H1 (cell line): ENCODE measurements at regions not wholly inside any gene's neighbourhood (a gene's known extent, or its start where the extent isn't known, plus 50 kb on each side); places are given as distances from the start of the nearest gene placed in this dataset.

Experiments
- CTCF ChIA-PET: fragments of 300-600 bp; sonication (Branson Sonifier 250); formaldehyde crosslinking; loops from one replicate; lab custom pipeline; 2021; ENCODE audit not compliant: partially characterized antibody; lab: Charles Lee
- POLR2A ChIA-PET: fragments of 300-600 bp; sonication (Branson Sonifier 250); formaldehyde crosslinking; loops from one replicate; lab custom pipeline; 2021; ENCODE audit warnings: inconsistent platforms; ENCODE audit not compliant: partially characterized antibody; lab: Charles Lee
- DNase-seq, 2 experiments: peaks; one replicate each; pipeline versions ENCODE4 v3.0.0 to v3.0.0-alpha.2; 2010 to 2022; ENCODE audit warnings: low spot score in 2 of 2, low read depth in 1 of 2, mixed read lengths in 1 of 2
- FAIRE-seq: peaks from 2 replicates; lab custom pipeline; 2011; peaks lifted over from hg19 to GRCh38; lab: Jason Lieb, UNC
- H2AFZ ChIP-seq: 2 replicates; pipeline ENCODE4 v1.8.1; 2012; ENCODE audit warnings: low read length, inconsistent platforms
- H2AK5ac ChIP-seq: 2 replicates; pipeline ENCODE4 v1.6.1; 2013; ENCODE audit warnings: low read depth, low read length
- H2BK120ac ChIP-seq: replicated peaks from 2 replicates; pipeline ENCODE3; 2013; ENCODE audit warnings: low read depth, low read length, inconsistent platforms
- H2BK12ac ChIP-seq: 2 replicates; pipeline ENCODE4 v1.6.1; 2013; ENCODE audit warnings: low read depth, low read length
- H2BK15ac ChIP-seq: 2 replicates; pipeline ENCODE4 v1.6.1; 2013; ENCODE audit warnings: low read length
- H2BK20ac ChIP-seq: 2 replicates; pipeline ENCODE4 v1.6.1; 2013; ENCODE audit warnings: low read length
- H2BK5ac ChIP-seq: 2 replicates; pipeline ENCODE4 v1.6.1; 2013; ENCODE audit warnings: low read depth, low read length
- H3K14ac ChIP-seq: 2 replicates; pipeline ENCODE4 v1.6.1; 2013; ENCODE audit warnings: inconsistent platforms; ENCODE audit not compliant: insufficient read length
- H3K18ac ChIP-seq: 2 replicates; pipeline ENCODE4 v1.6.1; 2013; ENCODE audit warnings: low read length; ENCODE audit errors: extremely low read depth
- H3K23ac ChIP-seq: 2 replicates; pipeline ENCODE4 v1.6.1; 2013; ENCODE audit warnings: inconsistent platforms; ENCODE audit not compliant: insufficient read length
- H3K23me2 ChIP-seq: 2 replicates; pipeline ENCODE4 v1.6.1; 2013; ENCODE audit warnings: low read depth, low read length
- H3K27ac ChIP-seq: 2 replicates; pipeline ENCODE4 v1.6.1; 2011; ENCODE audit warnings: low read depth, low read length, inconsistent platforms
- H3K27me3 ChIP-seq, 4 experiments: replicated peaks in 1 of 4; 1 replicate in 1 of 4; 2 replicates in 3 of 4; pipeline versions ENCODE4 v1.6.1 to v1.8.1; 2011 to 2013; ENCODE audit warnings: low read length in 3 of 4, mild to moderate bottlenecking in 3 of 4, inconsistent platforms in 2 of 4, mixed read lengths in 2 of 4, moderate library complexity in 1 of 4; ENCODE audit not compliant: control insufficient read depth in 3 of 4, insufficient read depth in 3 of 4; ENCODE audit errors: extremely low read depth in 1 of 4
- H3K36me3 ChIP-seq, 4 experiments: 2 replicates each; pipeline versions ENCODE4 v1.6.1 to v1.8.1; 2011 to 2013; ENCODE audit warnings: mild to moderate bottlenecking in 4 of 4, low read length in 3 of 4, moderate library complexity in 2 of 4, control low read depth in 1 of 4, inconsistent platforms in 1 of 4; ENCODE audit not compliant: insufficient read depth in 4 of 4, control insufficient read depth in 2 of 4
- H3K4ac ChIP-seq: replicated peaks from 2 replicates; pipeline ENCODE3; 2013; ENCODE audit warnings: low read length, low read depth, mixed read lengths, inconsistent platforms; ENCODE audit not compliant: insufficient read length
- H3K4me1 ChIP-seq, 4 experiments: replicated peaks in 1 of 4; 1 replicate in 1 of 4; 2 replicates in 3 of 4; pipeline versions ENCODE4 v1.6.1 to v1.8.1; 2011 to 2013; ENCODE audit warnings: low read length in 3 of 4, inconsistent platforms in 2 of 4, mixed read lengths in 1 of 4; ENCODE audit not compliant: insufficient read depth in 4 of 4, control insufficient read depth in 3 of 4
- H3K4me2 ChIP-seq, 2 experiments: 2 replicates each; pipeline versions ENCODE4 v1.6.1 to v1.8.1; 2011 to 2013; ENCODE audit warnings: low read depth in 2 of 2, low read length in 2 of 2, control low read depth in 1 of 2, inconsistent platforms in 1 of 2, mild to moderate bottlenecking in 1 of 2; ENCODE audit not compliant: insufficient read depth in 1 of 2
- H3K4me3 ChIP-seq, 4 experiments: fragments of 200-600, 300-600 bp in 1 of 4; sonication (generic), shearing (Covaris generic), sonication (Bioruptor Twin) in 1 of 4; 2 replicates each; pipeline versions ENCODE4 v1.5.1 to v1.8.1; 2011 to 2016; ENCODE audit warnings: low read length in 4 of 4, low read depth in 3 of 4, control low read depth in 2 of 4, inconsistent platforms in 2 of 4, mild to moderate bottlenecking in 2 of 4, mixed read lengths in 1 of 4, moderate library complexity in 1 of 4; ENCODE audit not compliant: insufficient read depth in 2 of 4; ENCODE audit errors: extremely low read depth in 1 of 4
- H3K56ac ChIP-seq: replicated peaks from 2 replicates; pipeline ENCODE3; 2013; ENCODE audit warnings: low read depth, mild to moderate bottlenecking, mixed read lengths, low read length, inconsistent platforms; ENCODE audit not compliant: insufficient read length
- H3K79me1 ChIP-seq: 2 replicates; pipeline ENCODE4 v1.6.1; 2013; ENCODE audit warnings: low read depth, low read length, control low read depth
- H3K79me2 ChIP-seq, 2 experiments: 2 replicates each; pipeline versions ENCODE4 v1.6.1 to v1.8.1; 2012 to 2013; ENCODE audit warnings: low read length in 2 of 2, mild to moderate bottlenecking in 2 of 2, inconsistent platforms in 1 of 2; ENCODE audit not compliant: insufficient read depth in 2 of 2, control insufficient read depth in 1 of 2
- H3K9ac ChIP-seq, 4 experiments: replicated peaks in 1 of 4; 1 replicate in 1 of 4; 2 replicates in 3 of 4; pipeline versions ENCODE4 v1.6.1 to v1.8.1; 2011 to 2013; ENCODE audit warnings: low read depth in 3 of 4, low read length in 3 of 4, control low read depth in 2 of 4, mild to moderate bottlenecking in 2 of 4, moderate library complexity in 2 of 4, inconsistent platforms in 1 of 4; ENCODE audit errors: extremely low read depth in 1 of 4
- H3K9me3 ChIP-seq, 2 experiments: 2 replicates each; pipeline versions ENCODE4 v1.6.1 to v1.8.1; 2012 to 2013; ENCODE audit warnings: mild to moderate bottlenecking in 2 of 2, moderate library complexity in 2 of 2, control low read depth in 1 of 2, inconsistent platforms in 1 of 2, low read depth in 1 of 2, low read length in 1 of 2, mixed read lengths in 1 of 2; ENCODE audit not compliant: insufficient read depth in 2 of 2
- H4K20me1 ChIP-seq, 2 experiments: replicated peaks in 1 of 2; 2 replicates each; pipeline versions ENCODE3 to v1.8.1; 2011 to 2013; ENCODE audit warnings: inconsistent platforms in 2 of 2, low read length in 2 of 2, mild to moderate bottlenecking in 1 of 2; ENCODE audit not compliant: insufficient read depth in 2 of 2, control insufficient read depth in 1 of 2
- H4K5ac ChIP-seq: 2 replicates; pipeline ENCODE4 v1.6.1; 2013; ENCODE audit warnings: low read length, low read depth, mixed read lengths, inconsistent platforms; ENCODE audit not compliant: insufficient read length
- H4K8ac ChIP-seq: 2 replicates; pipeline ENCODE4 v1.8.0; 2013; ENCODE audit warnings: mild to moderate bottlenecking, moderate library complexity, low read length, inconsistent platforms; ENCODE audit not compliant: insufficient read depth; ENCODE audit errors: extremely low read depth
- H4K91ac ChIP-seq: replicated peaks from 2 replicates; pipeline ENCODE3; 2013; ENCODE audit warnings: low read length, mixed read lengths, inconsistent platforms; ENCODE audit not compliant: insufficient read length
- JUN ChIP-seq: IDR thresholded peaks from 2 replicates; pipeline ENCODE4 v1.6.1; 2011; ENCODE audit warnings: low read depth, mild to moderate bottlenecking, improper control_type of control experiment, low read length
- RBBP5 ChIP-seq: IDR thresholded peaks from 2 replicates; pipeline ENCODE4 v1.7.1; 2012; ENCODE audit warnings: low read depth, mild to moderate bottlenecking, inconsistent platforms, low read length, moderate library complexity, borderline replicate concordance
- RNF2 ChIP-seq: fragments of 200-900, 300-1000 bp; sonication (generic); IDR thresholded peaks from 2 replicates; pipeline ENCODE4 v1.7.1; 2016; ENCODE audit warnings: borderline replicate concordance, low read depth, mild to moderate bottlenecking, antibody characterized with exemption, low read length; ENCODE audit not compliant: poor library complexity, severe bottlenecking; ENCODE audit errors: missing control alignments
- SIX5 ChIP-seq: IDR thresholded peaks from 2 replicates; pipeline ENCODE4 v1.6.1; 2011; ENCODE audit warnings: mild to moderate bottlenecking, low read depth, low read length
- SRF ChIP-seq: IDR thresholded peaks from 2 replicates; pipeline ENCODE4 v1.6.1; 2011; ENCODE audit warnings: mild to moderate bottlenecking, low read depth, low read length, moderate library complexity
- TBP ChIP-seq: IDR thresholded peaks from 2 replicates; pipeline ENCODE4 v1.6.1; 2011; ENCODE audit warnings: low read depth, low read length, improper control_type of control experiment
- TCF12 ChIP-seq: IDR thresholded peaks from 2 replicates; pipeline ENCODE4 v1.6.1; 2011; ENCODE audit warnings: low read depth, mild to moderate bottlenecking, low read length
- WGBS, 2 experiments: shearing (Covaris generic) in 1 of 2; methylation state at CpG; one replicate each; pipeline versions ENCODE4 v1.1.6 to v1.1.7; 2013 to 2015; ENCODE audit warnings: low lambda C conversion rate in 2 of 2, mixed read lengths in 2 of 2, inconsistent platforms in 1 of 2, low coverage in 1 of 2, missing lambda C conversion rate in 1 of 2; ENCODE audit not compliant: insufficient replicate concordance in 2 of 2, insufficient coverage in 1 of 2, insufficient read length in 1 of 2; ENCODE audit errors: extremely low coverage in 1 of 2, missing lambda C conversion rate in 1 of 2; 5-methylcytosine and 5-hydroxymethylcytosine counted together

DNA sequence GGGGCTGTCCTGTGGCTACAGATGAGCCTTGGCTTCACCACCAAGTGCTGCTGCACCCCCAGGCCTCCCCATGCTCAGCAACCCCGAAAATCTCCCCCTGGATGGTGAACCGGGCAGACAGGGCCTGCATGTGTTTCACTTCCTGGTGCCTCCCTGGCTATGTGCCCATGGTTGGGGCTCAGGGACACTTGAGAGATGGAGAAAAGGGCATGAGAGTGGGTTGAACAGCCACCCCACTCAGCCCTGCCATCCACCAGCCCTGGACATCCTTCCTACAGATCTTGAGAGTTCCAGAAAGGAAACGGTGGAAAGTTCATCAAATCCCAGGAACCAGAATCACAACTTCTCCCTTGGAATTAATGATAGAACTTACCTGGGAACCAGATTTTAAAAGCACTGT is 74.7 kb upstream of the TEX51 start:
- Histone ChIP-seq H4K8ac (no peak overlapping the region), H3K56ac (no peak overlapping the region), H3K36me3 (no peaks in the 10 kb centered on the region), H2AK5ac (no peak overlapping the region), H3K14ac (no peak overlapping the region), H3K4me1 (peaks cover 0 to 3% (median under 1%) of the 10 kb centered on the region in 4 experiments; a peak in 2 of 7 replicates), H4K5ac (no peak overlapping the region), H4K91ac (no peak overlapping the region), H3K18ac (no peak overlapping the region), H4K20me1 (no peaks in the 10 kb centered on the region), H2BK5ac (no peak overlapping the region), H3K9ac (no peak overlapping the region), H3K4me3 (no peak overlapping the region), H3K79me2 (no peaks in the 10 kb centered on the region), H3K27ac (no peak overlapping the region), H2AFZ (no peak overlapping the region), H2BK12ac (no peak overlapping the region), H3K9me3 (no peaks in the 10 kb centered on the region), H3K4me2 (no peak overlapping the region), H3K23me2 (no peaks in the 10 kb centered on the region), H3K4ac (no peak overlapping the region), H2BK120ac (no peak overlapping the region), H3K79me1 (no peaks in the 10 kb centered on the region), H3K27me3 (peaks cover 0 to 2% (median 0%) of the 10 kb centered on the region in 4 experiments; a peak in 1 of 7 replicates), H2BK15ac (no peak overlapping the region), H3K23ac (no peak overlapping the region), H2BK20ac (no peak overlapping the region)
- TF ChIP-seq RBBP5 (no peak), JUN (no peak), TCF12 (no peak), TBP (no peak), RNF2 (no peak), SIX5 (no peak), SRF (no peak)
- WGBS, 2 experiments = 70% methylated on average over 3 of the region's 3 CpGs; no CpG with 5 or more reads in 1 of the 2 experiments
- POLR2A ChIA-PET = no interaction called here
- CTCF ChIA-PET = interaction anchor here (1.0 kb wide), 1 partner anchor 32 kb away, joined by 4 read pairs; no protein-coding TSS in a partner anchor
- no peak for FAIRE-seq
- no peak for DNase-seq
